Testis (tissue), 2 donors: ENCODE measurements at regions not wholly inside any gene's neighbourhood (a gene's known extent, or its start where the extent isn't known, plus 50 kb on each side); places are given as distances from the start of the nearest gene placed in this dataset.

Experiments used
- CTCF ChIP-seq, 3 experiments: fragments of 450-650 bp in 2 of 3; fragments of 200-600 bp in 1 of 3; sonication (generic) in 1 of 3; IDR thresholded peaks; one replicate each; pipeline ENCODE4 v1.5.1; 2016 to 2019; ENCODE audit warnings: antibody characterized with exemption in 3 of 3, mild to moderate bottlenecking in 2 of 3, moderate library complexity in 1 of 3
- POLR2A ChIP-seq: fragments of 450-650 bp; IDR thresholded peaks from one replicate; pipeline ENCODE4 v1.6.1; 2017; ENCODE audit warnings: antibody characterized with exemption, mild to moderate bottlenecking, moderate library complexity

- TF ChIP-seq CTCF (IDR thresholded peaks at IDR 0.05) (no peak), POLR2A (no peak)
Measured at GRCh38 chr4:67038228-67038566, 507.1 kb downstream of the CENPC start.
